ENCODE measurements at regions not wholly inside any gene's neighbourhood (a gene's known extent, or its start where the extent isn't known, plus 50 kb on each side); places are given as distances from the start of the nearest gene placed in this dataset.
"Not testable (repeated sequence)": the region's sequence is repeated elsewhere in the genome, so short reads cannot be mapped to it uniquely, and the experiment has no call there.

GRCh38 chr14:30387871-30388270, 171.1 kb upstream of the G2E3 start:
- no peak for DNase-seq

- no peak for DNase-seq
These were observed 169.7 kb upstream of the G2E3 start for GRCh38 chr14:30389134-30389876.

- no peak for DNase-seq
These were observed 169.0 kb upstream of the G2E3 start for GRCh38 chr14:30389877-30390385.

- no peak for DNase-seq
These were observed 163.9 kb upstream of the G2E3 start for GRCh38 chr14:30395065-30395464.

- no peak for DNase-seq
These were observed 156.1 kb upstream of the G2E3 start for GRCh38 chr14:30402846-30403245.

GRCh38 chr14:30403791-30404190, 155.2 kb upstream of the G2E3 start:
- DNase-seq: no peak

GRCh38 chr14:30409508-30410015, 149.4 kb upstream of the G2E3 start:
- DNase-seq: not testable (repeated sequence)

- DNase-seq: no peak
These were observed 148.0 kb upstream of the G2E3 start for GRCh38 chr14:30410986-30411385.

- DNase-seq: not testable (repeated sequence)
These were observed 145.8 kb upstream of the G2E3 start for GRCh38 chr14:30413184-30413583.

- DNase-seq: no peak
These were observed 141.8 kb upstream of the G2E3 start for GRCh38 chr14:30417121-30417520.

- DNase-seq: no peak
These were observed 141.0 kb upstream of the G2E3 start for GRCh38 chr14:30417999-30418398.

GRCh38 chr14:30419037-30419436, 139.9 kb upstream of the G2E3 start:
- no peak for DNase-seq

- no peak for DNase-seq
These were observed 138.4 kb upstream of the G2E3 start for GRCh38 chr14:30420515-30420914.

- DNase-seq: no peak
These were observed 132.5 kb upstream of the G2E3 start for GRCh38 chr14:30426463-30426862.

GRCh38 chr14:30427401-30427800, 131.6 kb upstream of the G2E3 start:
- DNase-seq: no peak

- no peak for DNase-seq
These were observed 131.1 kb upstream of the G2E3 start for GRCh38 chr14:30427846-30428245.

- DNase-seq: no peak
These were observed 127.4 kb upstream of the G2E3 start for GRCh38 chr14:30431552-30431951.

- no peak for DNase-seq
These were observed 118.0 kb upstream of the G2E3 start for GRCh38 chr14:30440961-30441360.

GRCh38 chr14:30443368-30444007, 115.5 kb upstream of the G2E3 start:
- DNase-seq: peak; percentile 5 to 9

- no peak for DNase-seq
These were observed 114.5 kb upstream of the G2E3 start for GRCh38 chr14:30444451-30444850.

GRCh38 chr14:30445011-30445793, 113.8 kb upstream of the G2E3 start:
- no peak for DNase-seq

GRCh38 chr14:30445852-30446251, 113.1 kb upstream of the G2E3 start:
- DNase-seq: no peak

Measured in AML-193 (cell line).